ENCODE measurements at regions not wholly inside any gene's neighbourhood (a gene's known extent, or its start where the extent isn't known, plus 50 kb on each side); places are given as distances from the start of the nearest gene placed in this dataset.

- TF ChIP-seq CTCF (IDR thresholded peaks at IDR 0.05; ENCODE audit: extremely low read depth, insufficient read depth, missing control alignments), result no peak
- DNase-seq (ENCODE audit: low spot score), result no peak
- in situ Hi-C loops (cut with MboI; ENCODE audit: low pct_unique_long_range_greater_than_20kb, low sequenced_read_pairs, unreplicated experiment), result no loop called here
Observed at GRCh38 chr7:22582863-22583622, 83.1 kb upstream of the STEAP1B start.

GRCh38 chr7:22581099-22581498 is 81.1 kb upstream of the STEAP1B start:
- DNase-seq (ENCODE audit: low spot score), result no peak
- in situ Hi-C loops (cut with MboI; ENCODE audit: low pct_unique_long_range_greater_than_20kb, low sequenced_read_pairs, unreplicated experiment), result no loop called here

GRCh38 chr7:22579961-22580360 is 80.0 kb upstream of the STEAP1B start:
- no peak for DNase-seq (ENCODE audit: low spot score)
- in situ Hi-C loops (cut with MboI; ENCODE audit: low pct_unique_long_range_greater_than_20kb, low sequenced_read_pairs, unreplicated experiment), result no loop called here
- TF ChIP-seq CTCF (IDR thresholded peaks at IDR 0.05; ENCODE audit: extremely low read depth, insufficient read depth, missing control alignments), result no peak

More at GRCh38 chr7:22581099-22581498, 81.1 kb upstream of the STEAP1B start:
- no peak for TF ChIP-seq CTCF (IDR thresholded peaks at IDR 0.05; ENCODE audit: extremely low read depth, insufficient read depth, missing control alignments)

- no peak for DNase-seq (ENCODE audit: low spot score)
- in situ Hi-C loops (cut with MboI; ENCODE audit: low pct_unique_long_range_greater_than_20kb, low sequenced_read_pairs, unreplicated experiment), result no loop called here
- no peak for TF ChIP-seq CTCF (IDR thresholded peaks at IDR 0.05; ENCODE audit: extremely low read depth, insufficient read depth, missing control alignments)
Observed at GRCh38 chr7:22578007-22578733, 78.2 kb upstream of the STEAP1B start.

GRCh38 chr7:22577470-22578001 is 77.5 kb upstream of the STEAP1B start:
- in situ Hi-C loops (cut with MboI; ENCODE audit: low pct_unique_long_range_greater_than_20kb, low sequenced_read_pairs, unreplicated experiment), result no loop called here
- no peak for DNase-seq (ENCODE audit: low spot score)
- TF ChIP-seq CTCF (IDR thresholded peaks at IDR 0.05; ENCODE audit: extremely low read depth, insufficient read depth, missing control alignments), result no peak

GRCh38 chr7:22576612-22577469 is 76.9 kb upstream of the STEAP1B start:
- no peak for TF ChIP-seq CTCF (IDR thresholded peaks at IDR 0.05; ENCODE audit: extremely low read depth, insufficient read depth, missing control alignments)
- in situ Hi-C loops (cut with MboI; ENCODE audit: low pct_unique_long_range_greater_than_20kb, low sequenced_read_pairs, unreplicated experiment), result no loop called here
- DNase-seq (ENCODE audit: low spot score), result no peak

Measured in GM13977 (cell line).